ENCODE measurements at regions not wholly inside any gene's neighbourhood (a gene's known extent, or its start where the extent isn't known, plus 50 kb on each side); places are given as distances from the start of the nearest gene placed in this dataset.

- TF ChIP-seq, protein P1, sequence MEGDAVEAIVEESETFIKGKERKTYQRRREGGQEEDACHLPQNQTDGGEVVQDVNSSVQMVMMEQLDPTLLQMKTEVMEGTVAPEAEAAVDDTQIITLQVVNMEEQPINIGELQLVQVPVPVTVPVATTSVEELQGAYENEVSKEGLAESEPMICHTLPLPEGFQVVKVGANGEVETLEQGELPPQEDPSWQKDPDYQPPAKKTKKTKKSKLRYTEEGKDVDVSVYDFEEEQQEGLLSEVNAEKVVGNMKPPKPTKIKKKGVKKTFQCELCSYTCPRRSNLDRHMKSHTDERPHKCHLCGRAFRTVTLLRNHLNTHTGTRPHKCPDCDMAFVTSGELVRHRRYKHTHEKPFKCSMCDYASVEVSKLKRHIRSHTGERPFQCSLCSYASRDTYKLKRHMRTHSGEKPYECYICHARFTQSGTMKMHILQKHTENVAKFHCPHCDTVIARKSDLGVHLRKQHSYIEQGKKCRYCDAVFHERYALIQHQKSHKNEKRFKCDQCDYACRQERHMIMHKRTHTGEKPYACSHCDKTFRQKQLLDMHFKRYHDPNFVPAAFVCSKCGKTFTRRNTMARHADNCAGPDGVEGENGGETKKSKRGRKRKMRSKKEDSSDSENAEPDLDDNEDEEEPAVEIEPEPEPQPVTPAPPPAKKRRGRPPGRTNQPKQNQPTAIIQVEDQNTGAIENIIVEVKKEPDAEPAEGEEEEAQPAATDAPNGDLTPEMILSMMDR (IDR thresholded peaks at IDR 0.05) = no peak
- ChIA-PET CTCF (no interaction called here), POLR2A (no interaction called here)
- peaks cover 7% of the 10 kb centered on the region for H3K9me3 Mint-ChIP-seq
- no peaks in the 10 kb centered on the region for H3K27me3 Mint-ChIP-seq
- H3K27ac Mint-ChIP-seq = no peak overlapping the region
- no peaks in the 10 kb centered on the region for H3K36me3 Mint-ChIP-seq (ENCODE audit: low read depth)
- ATAC-seq = no peak
- intact Hi-C loops (cut with micrococcal nuclease) = no loop called here
- H3K4me1 Mint-ChIP-seq (ENCODE audit: low read depth) = no peaks in the 10 kb centered on the region
- DNase-seq = no peak
- no peak overlapping the region for H3K4me3 Mint-ChIP-seq
Measured at GRCh38 chr2:56688661-56689060, 504.9 kb downstream of the CCDC85A start.

DNA sequence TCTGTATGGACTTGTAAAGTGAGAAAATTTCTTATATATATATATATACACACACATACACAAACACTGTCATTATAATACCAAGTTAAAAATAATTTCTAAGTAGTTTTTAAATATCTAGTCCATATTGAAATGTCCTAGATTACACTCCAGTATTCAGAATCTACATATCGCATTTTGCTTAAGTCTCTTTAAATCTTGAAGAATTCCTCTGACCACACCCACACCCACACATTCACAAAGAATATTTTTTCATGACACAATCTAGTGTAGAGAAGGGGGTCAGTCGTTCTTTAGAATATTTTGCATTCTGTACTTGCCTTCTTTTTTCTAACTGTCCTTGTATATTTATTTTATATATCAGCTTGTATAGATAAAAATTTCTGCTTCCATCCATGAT, 509.7 kb downstream of the CCDC85A start:
- Mint-ChIP-seq H3K27ac (no peak overlapping the region), H3K36me3 (ENCODE audit: low read depth) (no peaks in the 10 kb centered on the region), H3K9me3 (peaks cover 4% of the 10 kb centered on the region), H3K27me3 (no peaks in the 10 kb centered on the region), H3K4me3 (no peak overlapping the region), H3K4me1 (ENCODE audit: low read depth) (no peaks in the 10 kb centered on the region)
- ChIA-PET POLR2A (no interaction called here), CTCF (no interaction called here)
- intact Hi-C loops (cut with micrococcal nuclease) = no loop called here
- DNase-seq (no peak), ATAC-seq (no peak)
- TF ChIP-seq, protein P1 (IDR thresholded peaks at IDR 0.05) = no peak

DNA sequence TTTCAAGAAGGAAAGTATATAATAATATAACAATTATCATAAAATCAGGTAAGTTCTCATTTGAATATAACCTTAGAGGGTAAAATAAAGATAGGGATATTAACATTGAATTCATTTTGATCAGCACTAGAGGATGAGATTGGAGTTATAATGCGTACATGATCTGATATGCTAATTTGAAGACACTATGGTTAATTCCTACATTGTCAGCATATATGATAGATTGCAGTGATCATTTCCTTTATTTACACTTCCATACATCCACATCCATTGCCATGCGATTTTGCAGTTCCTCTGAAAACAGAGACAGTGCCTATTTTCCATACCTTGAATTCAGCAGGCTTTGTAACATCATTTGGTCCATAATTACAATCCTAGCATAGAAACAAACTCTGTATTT, 519.2 kb downstream of the CCDC85A start:
- H3K4me3 Mint-ChIP-seq = no peak overlapping the region
- peaks cover 20% of the 10 kb centered on the region for H3K9me3 Mint-ChIP-seq
- no peaks in the 10 kb centered on the region for H3K27me3 Mint-ChIP-seq
- intact Hi-C loops (cut with micrococcal nuclease) = no loop called here
- no peak overlapping the region for H3K27ac Mint-ChIP-seq
- DNase-seq (no peak), ATAC-seq (no peak)
- POLR2A ChIA-PET = no interaction called here
- H3K4me1 Mint-ChIP-seq (ENCODE audit: low read depth) = no peaks in the 10 kb centered on the region
- CTCF ChIA-PET = no interaction called here
- H3K36me3 Mint-ChIP-seq (ENCODE audit: low read depth) = no peaks in the 10 kb centered on the region
- TF ChIP-seq, protein P1 (IDR thresholded peaks at IDR 0.05) = no peak

DNA sequence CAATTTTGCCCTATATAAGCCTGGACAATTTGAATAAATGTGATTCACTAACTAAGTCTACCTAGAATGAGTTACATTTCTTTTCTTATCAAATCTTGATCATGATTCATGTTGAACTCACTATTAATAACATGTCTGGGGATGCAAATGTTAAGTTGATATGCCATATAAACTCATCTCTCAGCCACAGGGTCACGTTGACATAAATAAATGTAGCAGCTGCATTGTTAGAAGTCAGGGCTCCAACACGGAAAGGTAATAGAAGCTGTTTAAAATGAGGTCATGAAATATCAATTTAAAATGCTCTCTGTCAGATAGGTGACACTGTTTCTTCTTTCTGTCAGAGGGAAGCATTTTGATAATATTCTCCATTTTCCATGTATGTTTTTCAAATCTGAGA, 521.9 kb downstream of the CCDC85A start:
- DNase-seq (no peak), ATAC-seq (no peak)
- ChIA-PET CTCF (no interaction called here), POLR2A (no interaction called here)
- TF ChIP-seq, protein P1 (IDR thresholded peaks at IDR 0.05) = no peak
- H3K4me3 Mint-ChIP-seq = no peak overlapping the region
- H3K9me3 Mint-ChIP-seq = peaks cover 10% of the 10 kb centered on the region
- no peaks in the 10 kb centered on the region for H3K27me3 Mint-ChIP-seq
- H3K36me3 Mint-ChIP-seq (ENCODE audit: low read depth) = no peaks in the 10 kb centered on the region
- intact Hi-C loops (cut with micrococcal nuclease) = no loop called here
- no peaks in the 10 kb centered on the region for H3K4me1 Mint-ChIP-seq (ENCODE audit: low read depth)
- H3K27ac Mint-ChIP-seq = no peak overlapping the region

- DNase-seq (no peak), ATAC-seq (no peak)
- TF ChIP-seq, protein P1 (IDR thresholded peaks at IDR 0.05) = no peak
- Mint-ChIP-seq H3K27ac (no peak overlapping the region), H3K27me3 (no peaks in the 10 kb centered on the region), H3K9me3 (peaks cover 6% of the 10 kb centered on the region), H3K4me3 (no peak overlapping the region), H3K4me1 (ENCODE audit: low read depth) (no peaks in the 10 kb centered on the region), H3K36me3 (ENCODE audit: low read depth) (no peaks in the 10 kb centered on the region)
- CTCF ChIA-PET = no interaction called here
- POLR2A ChIA-PET = no interaction called here
- intact Hi-C loops (cut with micrococcal nuclease) = no loop called here
Measured at GRCh38 chr2:56707218-56707617, 523.4 kb downstream of the CCDC85A start.

All from activated CD8-positive, alpha-beta T cell treated with anti-CD3 and anti-CD28 coated beads for 36 hours (primary cell).